PC-9 (cell line): ENCODE measurements at regions not wholly inside any gene's neighbourhood (a gene's known extent, or its start where the extent isn't known, plus 50 kb on each side); places are given as distances from the start of the nearest gene placed in this dataset.
"Not testable (repeated sequence)": the region's sequence is repeated elsewhere in the genome, so short reads cannot be mapped to it uniquely, and the experiment has no call there.

ENCODE experiments used
- BruUV-seq: library from RNA; stranded (reverse); fragments of 400-500 nt; replicated peaks from 2 replicates; lab custom pipeline; 2021; lab: Mats Ljungman, UMichigan
- CTCF ChIA-PET: fragments of 300-600 bp; sonication (Branson Sonifier 250); formaldehyde crosslinking; loops from one replicate; lab custom pipeline; 2022; ENCODE audit warnings: antibody characterized with exemption; lab: Charles Lee
- POLR2A ChIA-PET: fragments of 300-600 bp; sonication (Branson Sonifier 250); formaldehyde crosslinking; loops from one replicate; lab custom pipeline; 2022; ENCODE audit warnings: antibody characterized with exemption; ENCODE audit not compliant: unreplicated experiment; lab: Charles Lee
- DNase-seq, 2 experiments: peaks; one replicate each; pipeline versions ENCODE4 v3.0.0 to v3.0.0-alpha.2; 2015 to 2022; ENCODE audit warnings: mixed read lengths in 1 of 2
- H2AFZ ChIP-seq: fragments of 200-600 bp; sonication (generic); 2 replicates; pipeline ENCODE4 v1.8.1; 2017; ENCODE audit warnings: antibody characterized with exemption
- H3F3A ChIP-seq: fragments of 200-600 bp; sonication (generic); 2 replicates; pipeline ENCODE4 v1.8.1; 2017; ENCODE audit warnings: antibody characterized with exemption, mild to moderate bottlenecking, low read depth; ENCODE audit not compliant: insufficient read depth
- H3K27ac ChIP-seq: fragments of 200-600 bp; sonication (generic); 2 replicates; pipeline ENCODE4 v1.6.1; 2016; ENCODE audit warnings: mixed run types
- H3K27me3 ChIP-seq: fragments of 200-600 bp; sonication (generic); 2 replicates; pipeline ENCODE4 v1.6.1; 2016; ENCODE audit warnings: low read depth, mixed run types; ENCODE audit not compliant: insufficient read depth
- H3K36me3 ChIP-seq: fragments of 200-600 bp; sonication (generic); 2 replicates; pipeline ENCODE4 v1.6.1; 2016; ENCODE audit warnings: low read depth, mixed run types
- H3K4me1 ChIP-seq: fragments of 200-600 bp; sonication (generic); replicated peaks from 2 replicates; pipeline ENCODE4 v1.6.1; 2016; ENCODE audit warnings: mixed run types; ENCODE audit not compliant: insufficient read depth
- H3K4me2 ChIP-seq: fragments of 200-600 bp; sonication (generic); 2 replicates; pipeline ENCODE4 v1.6.1; 2017; ENCODE audit warnings: mixed run types
- H3K4me3 ChIP-seq: fragments of 200-600 bp; sonication (generic); 2 replicates; pipeline ENCODE4 v1.6.1; 2016; ENCODE audit warnings: mixed run types
- H3K79me2 ChIP-seq: fragments of 200-600 bp; sonication (generic); 2 replicates; pipeline ENCODE4 v1.6.1; 2017; ENCODE audit warnings: low read depth, mixed run types
- H3K9me2 ChIP-seq: fragments of 200-600 bp; sonication (generic); 2 replicates; pipeline ENCODE4 v1.8.1; 2017; ENCODE audit warnings: mild to moderate bottlenecking; ENCODE audit not compliant: insufficient read depth
- H3K9me3 ChIP-seq: fragments of 200-600 bp; sonication (generic); 2 replicates; pipeline ENCODE4 v1.8.1; 2016; ENCODE audit warnings: low read depth; ENCODE audit not compliant: insufficient read depth
- H4K20me1 ChIP-seq: fragments of 200-600 bp; sonication (generic); 2 replicates; pipeline ENCODE4 v1.8.1; 2017; ENCODE audit not compliant: insufficient read depth
- CTCF ChIP-seq: fragments of 200-600 bp; sonication (generic); conservative IDR thresholded peaks from 2 replicates; pipeline ENCODE4 v1.6.1; 2017; ENCODE audit warnings: mixed run types, antibody characterized with exemption, mild to moderate bottlenecking, moderate library complexity
- intact Hi-C: fragments of 100-400 bp; cut with micrococcal nuclease; formaldehyde crosslinking; loops from one replicate; pipeline ENCODE4 v1.10.0; 2022; ENCODE audit not compliant: unreplicated experiment

DNA sequence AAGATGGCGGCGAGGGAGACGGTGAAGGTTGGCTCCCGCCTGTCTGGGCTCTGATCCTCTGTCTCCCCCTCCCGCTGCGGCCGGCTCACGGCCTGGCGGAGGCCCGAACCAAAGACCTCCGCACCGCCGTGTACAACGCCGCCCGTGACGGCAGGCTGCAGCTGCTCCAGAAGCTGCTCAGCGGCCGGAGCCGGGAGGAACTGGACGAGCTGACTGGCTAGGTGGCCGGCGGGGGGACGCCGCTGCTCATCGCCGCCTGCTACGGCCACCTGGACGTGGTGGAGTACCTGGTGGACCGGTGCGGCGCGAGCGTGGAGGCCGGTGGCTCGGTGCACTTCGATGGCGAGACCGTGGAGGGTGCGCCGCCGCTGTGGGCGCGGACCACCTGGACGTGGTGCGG is 516.5 kb downstream of the TUBA3C start:
- H3F3A ChIP-seq, H4K20me1 ChIP-seq, H3K27ac ChIP-seq, BruUV-seq, H3K4me1 ChIP-seq, H3K36me3 ChIP-seq, H3K9me2 ChIP-seq, DNase-seq, H3K27me3 ChIP-seq, CTCF ChIA-PET, H3K4me3 ChIP-seq, H3K4me2 ChIP-seq, H2AFZ ChIP-seq, POLR2A ChIA-PET, H3K79me2 ChIP-seq, H3K9me3 ChIP-seq, intact Hi-C loops: not testable (repeated sequence)

GRCh38 chr13:18663222-18663621 is 518.4 kb downstream of the TUBA3C start:
- POLR2A ChIA-PET, H3F3A ChIP-seq, BruUV-seq, intact Hi-C loops, H3K9me3 ChIP-seq, CTCF ChIA-PET, H3K4me2 ChIP-seq, H3K4me3 ChIP-seq, H3K36me3 ChIP-seq, H3K9me2 ChIP-seq, H3K4me1 ChIP-seq, H3K27me3 ChIP-seq, H3K27ac ChIP-seq, H3K79me2 ChIP-seq, DNase-seq, H2AFZ ChIP-seq, H4K20me1 ChIP-seq: not testable (repeated sequence)
- peak; percentile 36 for TF ChIP-seq CTCF

DNA sequence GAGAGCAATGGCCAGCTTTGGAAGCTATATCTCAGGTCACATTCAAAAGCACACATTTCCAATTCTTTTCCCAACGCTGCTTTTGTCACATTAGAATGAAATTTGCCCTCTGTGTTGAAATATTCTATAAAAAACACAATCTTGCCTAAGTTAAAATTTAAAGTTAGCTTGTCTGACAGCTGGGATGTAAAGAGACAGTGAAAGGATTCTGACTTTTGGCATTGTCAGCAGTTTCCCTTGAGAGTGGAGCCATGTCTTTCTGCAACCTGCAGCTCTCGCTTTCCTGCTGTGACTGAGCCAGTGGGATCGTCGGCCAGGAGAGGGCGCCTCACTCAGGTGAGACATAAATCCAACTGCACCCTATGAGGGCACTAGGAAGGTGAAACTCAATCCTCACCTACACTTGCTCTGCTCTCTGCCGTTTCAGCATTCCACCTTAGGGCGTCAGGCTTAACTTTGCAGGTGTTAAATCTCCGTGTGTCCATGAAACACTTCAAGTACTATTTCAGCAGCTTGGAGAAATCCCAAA is 537.9 kb downstream of the TUBA3C start:
- BruUV-seq, H3K27ac ChIP-seq, H4K20me1 ChIP-seq, H3K4me1 ChIP-seq, H2AFZ ChIP-seq, H3K36me3 ChIP-seq, POLR2A ChIA-PET, H3K27me3 ChIP-seq, intact Hi-C loops, H3K4me2 ChIP-seq, H3K4me3 ChIP-seq, H3K9me2 ChIP-seq, H3K9me3 ChIP-seq, CTCF ChIA-PET, H3K79me2 ChIP-seq, H3F3A ChIP-seq: not testable (repeated sequence)
- peak; percentile 42; the same call in 1 of the 2 replicates for TF ChIP-seq CTCF
- peak in 1 of 2 experiments; percentile 23 for DNase-seq

- H4K20me1 ChIP-seq, H3K4me1 ChIP-seq, H3K27me3 ChIP-seq, H3K9me2 ChIP-seq, H3K36me3 ChIP-seq, CTCF ChIA-PET, H3K27ac ChIP-seq, BruUV-seq, H3K9me3 ChIP-seq, DNase-seq, H3K4me2 ChIP-seq, H3F3A ChIP-seq, POLR2A ChIA-PET, intact Hi-C loops, H3K79me2 ChIP-seq, H3K4me3 ChIP-seq, H2AFZ ChIP-seq: not testable (repeated sequence)
These were observed 552.7 kb downstream of the TUBA3C start for GRCh38 chr13:18628928-18629327.
